GM23338 (cell line): ENCODE measurements at regions not wholly inside any gene's neighbourhood (a gene's known extent, or its start where the extent isn't known, plus 50 kb on each side); places are given as distances from the start of the nearest gene placed in this dataset.

ENCODE experiments used
- EZH2 ChIP-seq: fragments of 200-600 bp; sonication (generic); IDR thresholded peaks from one replicate; pipeline ENCODE4 v1.8.0; 2017; ENCODE audit warnings: antibody characterized with exemption, mild to moderate bottlenecking, low read depth; ENCODE audit not compliant: unreplicated experiment
- POLR2AphosphoS5 ChIP-seq: IDR thresholded peaks from 2 replicates; pipeline ENCODE4 v1.6.1; 2016; ENCODE audit warnings: antibody characterized with exemption, low read depth
- TF ChIP-seq, protein P1 (sequence below), 2 experiments: fragments of 200-600 bp in 1 of 2; sonication (generic) in 1 of 2; conservative IDR thresholded peaks; 2 replicates each; pipeline versions ENCODE4 v1.5.1 to v1.6.1; 2016 to 2017; ENCODE audit warnings: antibody characterized with exemption in 2 of 2, low read depth in 2 of 2, mild to moderate bottlenecking in 2 of 2, moderate library complexity in 1 of 2

DNA sequence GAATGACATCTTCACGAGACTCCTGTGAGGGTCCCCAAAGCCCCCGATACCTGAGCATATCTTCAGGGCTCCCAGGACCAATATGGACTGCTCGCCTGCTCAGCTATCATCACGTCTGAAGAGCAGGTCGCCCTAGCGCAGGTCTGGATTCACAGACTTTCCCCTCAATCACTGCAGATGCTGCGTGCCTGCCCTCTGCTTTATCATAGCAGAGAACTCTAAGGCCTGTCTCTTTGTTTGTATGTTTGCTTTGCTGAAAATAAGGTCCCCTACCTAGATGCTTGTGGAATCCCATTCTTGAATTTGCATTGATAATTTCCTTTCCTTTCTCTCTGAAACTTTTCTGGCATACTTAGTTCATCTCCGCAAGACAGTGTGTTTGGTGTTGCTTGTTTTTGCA lies 140.3 kb upstream of the NSMCE3 start:
- no peak for TF ChIP-seq POLR2AphosphoS5
- TF ChIP-seq, protein P1, sequence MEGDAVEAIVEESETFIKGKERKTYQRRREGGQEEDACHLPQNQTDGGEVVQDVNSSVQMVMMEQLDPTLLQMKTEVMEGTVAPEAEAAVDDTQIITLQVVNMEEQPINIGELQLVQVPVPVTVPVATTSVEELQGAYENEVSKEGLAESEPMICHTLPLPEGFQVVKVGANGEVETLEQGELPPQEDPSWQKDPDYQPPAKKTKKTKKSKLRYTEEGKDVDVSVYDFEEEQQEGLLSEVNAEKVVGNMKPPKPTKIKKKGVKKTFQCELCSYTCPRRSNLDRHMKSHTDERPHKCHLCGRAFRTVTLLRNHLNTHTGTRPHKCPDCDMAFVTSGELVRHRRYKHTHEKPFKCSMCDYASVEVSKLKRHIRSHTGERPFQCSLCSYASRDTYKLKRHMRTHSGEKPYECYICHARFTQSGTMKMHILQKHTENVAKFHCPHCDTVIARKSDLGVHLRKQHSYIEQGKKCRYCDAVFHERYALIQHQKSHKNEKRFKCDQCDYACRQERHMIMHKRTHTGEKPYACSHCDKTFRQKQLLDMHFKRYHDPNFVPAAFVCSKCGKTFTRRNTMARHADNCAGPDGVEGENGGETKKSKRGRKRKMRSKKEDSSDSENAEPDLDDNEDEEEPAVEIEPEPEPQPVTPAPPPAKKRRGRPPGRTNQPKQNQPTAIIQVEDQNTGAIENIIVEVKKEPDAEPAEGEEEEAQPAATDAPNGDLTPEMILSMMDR (conservative IDR thresholded peaks at IDR 0.05; ENCODE audit: low read depth in 2 of 2), result no peak
- TF ChIP-seq EZH2, result no peak
